Testis (tissue), 2 donors: ENCODE measurements at regions not wholly inside any gene's neighbourhood (a gene's known extent, or its start where the extent isn't known, plus 50 kb on each side); places are given as distances from the start of the nearest gene placed in this dataset.

Source experiments
- POLR2A ChIP-seq: fragments of 450-650 bp; IDR thresholded peaks from one replicate; pipeline ENCODE4 v1.6.1; 2017; ENCODE audit warnings: antibody characterized with exemption, mild to moderate bottlenecking, moderate library complexity
- TF ChIP-seq, protein P1 (sequence below), 3 experiments: fragments of 450-650 bp in 2 of 3; fragments of 200-600 bp in 1 of 3; sonication (generic) in 1 of 3; IDR thresholded peaks; one replicate each; pipeline ENCODE4 v1.5.1; 2016 to 2019; ENCODE audit warnings: antibody characterized with exemption in 3 of 3, mild to moderate bottlenecking in 2 of 3, moderate library complexity in 1 of 3

GRCh38 chr13:50519866-50520265, 323.6 kb downstream of the DLEU7 start:
- TF ChIP-seq, protein P1, sequence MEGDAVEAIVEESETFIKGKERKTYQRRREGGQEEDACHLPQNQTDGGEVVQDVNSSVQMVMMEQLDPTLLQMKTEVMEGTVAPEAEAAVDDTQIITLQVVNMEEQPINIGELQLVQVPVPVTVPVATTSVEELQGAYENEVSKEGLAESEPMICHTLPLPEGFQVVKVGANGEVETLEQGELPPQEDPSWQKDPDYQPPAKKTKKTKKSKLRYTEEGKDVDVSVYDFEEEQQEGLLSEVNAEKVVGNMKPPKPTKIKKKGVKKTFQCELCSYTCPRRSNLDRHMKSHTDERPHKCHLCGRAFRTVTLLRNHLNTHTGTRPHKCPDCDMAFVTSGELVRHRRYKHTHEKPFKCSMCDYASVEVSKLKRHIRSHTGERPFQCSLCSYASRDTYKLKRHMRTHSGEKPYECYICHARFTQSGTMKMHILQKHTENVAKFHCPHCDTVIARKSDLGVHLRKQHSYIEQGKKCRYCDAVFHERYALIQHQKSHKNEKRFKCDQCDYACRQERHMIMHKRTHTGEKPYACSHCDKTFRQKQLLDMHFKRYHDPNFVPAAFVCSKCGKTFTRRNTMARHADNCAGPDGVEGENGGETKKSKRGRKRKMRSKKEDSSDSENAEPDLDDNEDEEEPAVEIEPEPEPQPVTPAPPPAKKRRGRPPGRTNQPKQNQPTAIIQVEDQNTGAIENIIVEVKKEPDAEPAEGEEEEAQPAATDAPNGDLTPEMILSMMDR (IDR thresholded peaks at IDR 0.05) = no peak
- no peak for TF ChIP-seq POLR2A
